RWPE2 (cell line): ENCODE measurements at regions not wholly inside any gene's neighbourhood (a gene's known extent, or its start where the extent isn't known, plus 50 kb on each side); places are given as distances from the start of the nearest gene placed in this dataset.

ENCODE experiments used
- ATAC-seq: fragments of 200-7000 bp; cut with Tn5 transposase; 3 replicates; pipeline ENCODE4 v1.9.1; 2021; ENCODE audit warnings: low read depth
- DNase-seq: peaks from one replicate; pipeline ENCODE4 v3.0.0-alpha.2; 2020; ENCODE audit warnings: low spot score
- H3K27ac ChIP-seq: fragments of 450-650 bp; 2 replicates; pipeline ENCODE4 v1.5.1; 2017; ENCODE audit warnings: mild to moderate bottlenecking; ENCODE audit not compliant: poor library complexity, severe bottlenecking
- H3K27me3 ChIP-seq: fragments of 250-450 bp; sonication (Bioruptor Pico); 2 replicates; pipeline ENCODE4 v1.5.1; 2021; ENCODE audit warnings: mild to moderate bottlenecking, moderate library complexity; ENCODE audit not compliant: insufficient read depth, poor library complexity, severe bottlenecking
- H3K36me3 ChIP-seq: fragments of 250-450 bp; sonication (Bioruptor Pico); 2 replicates; pipeline ENCODE4 v1.5.1; 2020; ENCODE audit warnings: low read depth, mild to moderate bottlenecking, moderate library complexity
- H3K4me1 ChIP-seq: fragments of 250-450 bp; sonication (Bioruptor Pico); 2 replicates; pipeline ENCODE4 v1.5.1; 2021; ENCODE audit warnings: mild to moderate bottlenecking, moderate library complexity; ENCODE audit not compliant: insufficient read depth, poor library complexity, severe bottlenecking
- H3K4me3 ChIP-seq: fragments of 250-450 bp; sonication (Bioruptor Pico); 2 replicates; pipeline ENCODE4 v1.5.1; 2021; ENCODE audit warnings: mild to moderate bottlenecking, moderate library complexity; ENCODE audit not compliant: severe bottlenecking
- H3K9me3 ChIP-seq: fragments of 250-450 bp; sonication (Bioruptor Pico); 2 replicates; pipeline ENCODE4 v1.5.1; 2021; ENCODE audit warnings: mild to moderate bottlenecking, moderate library complexity; ENCODE audit not compliant: severe bottlenecking
- TF ChIP-seq, protein P1 (sequence below): fragments of 450-650 bp; IDR thresholded peaks from one replicate; pipeline ENCODE4 v1.5.1; 2017; ENCODE audit warnings: mild to moderate bottlenecking, moderate library complexity; ENCODE audit not compliant: poor library complexity, severe bottlenecking

DNA sequence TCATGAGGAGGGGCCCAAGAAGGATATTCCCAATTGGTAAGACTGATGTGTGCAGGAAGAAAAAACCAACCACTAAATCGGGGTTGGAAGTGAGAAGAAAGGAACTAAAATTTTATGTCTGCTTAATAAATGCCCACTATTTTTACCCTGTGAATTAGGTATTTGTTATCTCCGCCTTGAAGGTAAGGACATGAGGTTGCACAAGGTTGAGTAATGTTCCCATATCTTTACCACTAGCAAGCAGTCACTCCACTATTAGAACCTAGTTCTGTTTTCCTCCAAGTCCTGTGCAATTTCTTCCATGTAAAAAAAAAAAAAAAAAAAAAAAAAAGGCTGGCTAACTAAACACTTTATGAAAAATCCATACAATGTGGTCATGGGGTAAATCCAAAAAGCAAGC lies 318.5 kb upstream of the SLCO3A1 start:
- DNase-seq (no peak), ATAC-seq (no peak)
- TF ChIP-seq, protein P1, sequence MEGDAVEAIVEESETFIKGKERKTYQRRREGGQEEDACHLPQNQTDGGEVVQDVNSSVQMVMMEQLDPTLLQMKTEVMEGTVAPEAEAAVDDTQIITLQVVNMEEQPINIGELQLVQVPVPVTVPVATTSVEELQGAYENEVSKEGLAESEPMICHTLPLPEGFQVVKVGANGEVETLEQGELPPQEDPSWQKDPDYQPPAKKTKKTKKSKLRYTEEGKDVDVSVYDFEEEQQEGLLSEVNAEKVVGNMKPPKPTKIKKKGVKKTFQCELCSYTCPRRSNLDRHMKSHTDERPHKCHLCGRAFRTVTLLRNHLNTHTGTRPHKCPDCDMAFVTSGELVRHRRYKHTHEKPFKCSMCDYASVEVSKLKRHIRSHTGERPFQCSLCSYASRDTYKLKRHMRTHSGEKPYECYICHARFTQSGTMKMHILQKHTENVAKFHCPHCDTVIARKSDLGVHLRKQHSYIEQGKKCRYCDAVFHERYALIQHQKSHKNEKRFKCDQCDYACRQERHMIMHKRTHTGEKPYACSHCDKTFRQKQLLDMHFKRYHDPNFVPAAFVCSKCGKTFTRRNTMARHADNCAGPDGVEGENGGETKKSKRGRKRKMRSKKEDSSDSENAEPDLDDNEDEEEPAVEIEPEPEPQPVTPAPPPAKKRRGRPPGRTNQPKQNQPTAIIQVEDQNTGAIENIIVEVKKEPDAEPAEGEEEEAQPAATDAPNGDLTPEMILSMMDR = no peak
- no peaks in the 10 kb centered on the region for H3K27me3 ChIP-seq
- no peaks in the 10 kb centered on the region for H3K36me3 ChIP-seq
- no peaks in the 10 kb centered on the region for H3K9me3 ChIP-seq
- H3K4me3 ChIP-seq = no peak overlapping the region
- no peak overlapping the region for H3K27ac ChIP-seq
- H3K4me1 ChIP-seq = peaks cover 12% of the 10 kb centered on the region

DNA sequence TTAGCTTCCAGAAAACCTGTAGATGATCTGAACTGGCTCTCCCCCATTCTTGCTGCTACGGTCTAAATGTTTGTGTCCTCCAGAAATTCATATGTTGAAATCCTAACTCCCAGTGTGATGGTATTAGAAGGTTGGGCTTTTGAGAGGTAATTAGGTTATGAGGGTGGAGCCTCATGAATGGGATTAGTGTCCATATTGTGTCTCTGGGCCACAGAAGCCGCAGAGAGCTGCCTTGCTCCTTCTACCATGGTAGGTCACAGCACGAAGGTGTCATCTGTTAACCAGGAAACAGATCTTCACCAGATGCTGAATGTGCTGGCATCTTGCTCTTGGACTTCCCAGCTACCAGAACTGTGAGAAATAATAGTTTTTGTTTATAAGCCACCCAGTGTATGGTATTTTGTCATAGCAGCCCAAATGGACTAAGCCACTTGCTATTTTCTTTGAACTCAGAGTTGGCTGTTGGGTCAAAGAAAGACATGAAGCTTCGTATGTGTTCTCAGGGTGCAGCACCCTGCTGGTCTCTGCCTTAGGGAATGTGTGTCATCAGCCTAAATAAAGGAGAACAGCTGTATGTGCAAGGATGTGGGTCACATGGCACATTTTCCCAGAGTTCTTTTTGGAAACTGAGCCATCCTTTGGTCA lies 317.5 kb upstream of the SLCO3A1 start:
- no peaks in the 10 kb centered on the region for H3K27me3 ChIP-seq
- H3K9me3 ChIP-seq = no peaks in the 10 kb centered on the region
- no peak overlapping the region for H3K4me3 ChIP-seq
- H3K36me3 ChIP-seq = no peaks in the 10 kb centered on the region
- DNase-seq (no peak), ATAC-seq (0 out of 3 replicates have a peak, but pooled peaks have one; percentile 13)
- peaks cover 12% of the 10 kb centered on the region for H3K4me1 ChIP-seq
- no peak overlapping the region for H3K27ac ChIP-seq
- TF ChIP-seq, protein P1 = no peak

DNA sequence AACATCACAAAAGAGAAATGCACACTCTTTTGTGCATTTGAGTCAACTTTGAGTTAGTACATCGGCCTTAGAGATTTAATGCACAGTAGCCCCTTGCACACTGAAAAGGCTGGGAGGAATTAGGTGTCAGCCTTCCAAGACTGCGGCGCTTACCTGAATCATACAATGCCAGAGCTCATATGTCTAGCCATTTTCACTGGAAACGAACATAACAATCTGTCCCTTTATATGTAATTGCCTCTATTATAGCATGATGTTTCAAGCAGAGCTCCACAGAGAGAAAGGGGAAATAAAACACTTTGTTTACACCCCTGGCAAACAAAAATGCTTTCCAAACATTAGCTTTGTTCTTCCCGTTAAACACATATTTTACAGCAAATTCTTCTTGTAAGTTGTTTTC lies 315.7 kb upstream of the SLCO3A1 start:
- no peaks in the 10 kb centered on the region for H3K9me3 ChIP-seq
- H3K27me3 ChIP-seq = no peaks in the 10 kb centered on the region
- no peak overlapping the region for H3K27ac ChIP-seq
- no peak for ATAC-seq
- DNase-seq = no peak
- no peak overlapping the region for H3K4me3 ChIP-seq
- peaks cover 12% of the 10 kb centered on the region for H3K4me1 ChIP-seq
- no peaks in the 10 kb centered on the region for H3K36me3 ChIP-seq
- TF ChIP-seq, protein P1 = no peak

GRCh38 chr15:91538782-91539181 lies 314.7 kb upstream of the SLCO3A1 start:
- Histone ChIP-seq H3K9me3 (no peaks in the 10 kb centered on the region), H3K27me3 (no peaks in the 10 kb centered on the region), H3K4me3 (no peak overlapping the region), H3K27ac (no peak overlapping the region), H3K36me3 (no peaks in the 10 kb centered on the region), H3K4me1 (peaks cover 12% of the 10 kb centered on the region)
- DNase-seq (no peak), ATAC-seq (no peak)
- TF ChIP-seq, protein P1 = no peak

DNA sequence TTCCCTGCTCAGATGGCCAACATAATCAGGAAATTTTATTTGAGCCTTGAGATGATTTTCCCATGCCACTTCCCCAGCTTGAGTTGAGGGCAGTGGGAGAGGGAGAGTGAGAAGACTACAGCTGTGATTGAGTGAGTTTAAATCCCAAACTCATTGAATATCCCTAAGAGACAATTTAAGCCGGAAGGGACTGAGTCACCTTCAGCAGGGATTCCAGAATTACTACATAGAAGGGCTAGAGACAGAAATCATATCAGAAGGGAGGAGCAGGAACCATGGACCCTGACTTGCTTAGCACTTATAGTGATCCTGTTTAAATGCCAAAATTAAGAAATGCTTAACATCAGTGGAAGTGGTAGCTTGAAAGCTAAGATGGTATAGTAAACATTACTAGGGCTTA lies 312.2 kb upstream of the SLCO3A1 start:
- TF ChIP-seq, protein P1 = no peak
- Histone ChIP-seq H3K27ac (no peak overlapping the region), H3K4me3 (no peak overlapping the region), H3K36me3 (no peaks in the 10 kb centered on the region), H3K27me3 (no peaks in the 10 kb centered on the region), H3K4me1 (peaks cover 12% of the 10 kb centered on the region), H3K9me3 (no peaks in the 10 kb centered on the region)
- DNase-seq = no peak
- no peak for ATAC-seq
